ENCODE measurements at regions not wholly inside any gene's neighbourhood (a gene's known extent, or its start where the extent isn't known, plus 50 kb on each side); places are given as distances from the start of the nearest gene placed in this dataset.

GRCh38 chr16:80041410-80041809 is 440.9 kb upstream of the MAF start:
- H4K8ac ChIP-seq (ENCODE audit: low read length) = no peak overlapping the region
- H2BK120ac ChIP-seq (ENCODE audit: low read depth, low read length) = no peak overlapping the region
- H2AK5ac ChIP-seq (ENCODE audit: low read length, severe bottlenecking) = no peak overlapping the region
- H3K9me3 ChIP-seq (ENCODE audit: control insufficient read depth, low read length) = peaks cover 10% of the 10 kb centered on the region
- 44% methylated on average over 2 of the region's 2 CpGs for WGBS
- no peak overlapping the region for H4K91ac ChIP-seq (ENCODE audit: low read length)
- no peak overlapping the region for H3K4ac ChIP-seq (ENCODE audit: low read depth in 1 of 2, low read length in 2 of 2)
- H3K79me1 ChIP-seq (replicated peaks; ENCODE audit: low read length, poor library complexity, severe bottlenecking) = no peaks in the 10 kb centered on the region
- no peak overlapping the region for H2BK12ac ChIP-seq (ENCODE audit: low read length in 2 of 2)
- H3K36me3 ChIP-seq (ENCODE audit: control insufficient read depth in 1 of 2, insufficient read depth in 2 of 2, low read depth in 1 of 2, low read length in 2 of 2) = no peaks in the 10 kb centered on the region
- H3K4me1 ChIP-seq (ENCODE audit: control insufficient read depth, insufficient read depth, low read depth, low read length) = no peaks in the 10 kb centered on the region
- H2BK15ac ChIP-seq (ENCODE audit: low read depth, poor library complexity, severe bottlenecking) = no peak overlapping the region
- no peak overlapping the region for H3K4me3 ChIP-seq (ENCODE audit: insufficient read depth in 1 of 2, low read depth in 1 of 2, low read length in 2 of 2)
- no peak overlapping the region for H2AFZ ChIP-seq (ENCODE audit: low read depth, low read length)
- no peak overlapping the region for H3K27ac ChIP-seq (ENCODE audit: low read length, poor library complexity, severe bottlenecking)
- H3K18ac ChIP-seq (ENCODE audit: low read depth in 1 of 2, low read length in 2 of 2) = no peak overlapping the region
- H3K14ac ChIP-seq (ENCODE audit: low read length in 2 of 2) = no peak overlapping the region
- no peak overlapping the region for H2BK5ac ChIP-seq (ENCODE audit: low read depth, low read length, poor library complexity, severe bottlenecking)
- peaks cover 0 to 41% of the 10 kb centered on the region in 2 experiments for H3K27me3 ChIP-seq (ENCODE audit: control insufficient read depth in 1 of 2, insufficient read depth in 1 of 2, low read length in 2 of 2)
- H3K4me2 ChIP-seq (ENCODE audit: low read length, poor library complexity, severe bottlenecking) = no peak overlapping the region
- no peak overlapping the region for H3K9ac ChIP-seq (ENCODE audit: low read length)
- H3K23ac ChIP-seq (ENCODE audit: low read length in 2 of 2) = no peak overlapping the region
- DNase-seq = no peak

- H3K4me2 ChIP-seq (ENCODE audit: low read length, poor library complexity, severe bottlenecking) = no peak overlapping the region
- no peak overlapping the region for H2BK120ac ChIP-seq (ENCODE audit: low read depth, low read length)
- no peak overlapping the region for H2BK12ac ChIP-seq (ENCODE audit: low read length in 2 of 2)
- H3K23ac ChIP-seq (ENCODE audit: low read length in 2 of 2) = no peak overlapping the region
- no peak overlapping the region for H4K91ac ChIP-seq (ENCODE audit: low read length)
- no peak overlapping the region for H3K9ac ChIP-seq (ENCODE audit: low read length)
- no peaks in the 10 kb centered on the region for H3K79me1 ChIP-seq (replicated peaks; ENCODE audit: low read length, poor library complexity, severe bottlenecking)
- WGBS = 87% methylated on average over 2 of the region's 3 CpGs
- no peak overlapping the region for H3K4me3 ChIP-seq (ENCODE audit: insufficient read depth in 1 of 2, low read depth in 1 of 2, low read length in 2 of 2)
- DNase-seq = no peak
- H2AFZ ChIP-seq (ENCODE audit: low read depth, low read length) = no peak overlapping the region
- H2AK5ac ChIP-seq (ENCODE audit: low read length, severe bottlenecking) = no peak overlapping the region
- no peaks in the 10 kb centered on the region for H3K4me1 ChIP-seq (ENCODE audit: control insufficient read depth, insufficient read depth, low read depth, low read length)
- H2BK15ac ChIP-seq (ENCODE audit: low read depth, poor library complexity, severe bottlenecking) = no peak overlapping the region
- no peak overlapping the region for H3K4ac ChIP-seq (ENCODE audit: low read depth in 1 of 2, low read length in 2 of 2)
- no peaks in the 10 kb centered on the region for H3K36me3 ChIP-seq (ENCODE audit: control insufficient read depth in 1 of 2, insufficient read depth in 2 of 2, low read depth in 1 of 2, low read length in 2 of 2)
- no peak overlapping the region for H3K27ac ChIP-seq (ENCODE audit: low read length, poor library complexity, severe bottlenecking)
- no peak overlapping the region for H3K14ac ChIP-seq (ENCODE audit: low read length in 2 of 2)
- H4K8ac ChIP-seq (ENCODE audit: low read length) = no peak overlapping the region
- peaks cover 0 to 36% of the 10 kb centered on the region in 2 experiments for H3K27me3 ChIP-seq (ENCODE audit: control insufficient read depth in 1 of 2, insufficient read depth in 1 of 2, low read length in 2 of 2)
- peaks cover 10% of the 10 kb centered on the region for H3K9me3 ChIP-seq (ENCODE audit: control insufficient read depth, low read length)
- H3K18ac ChIP-seq (ENCODE audit: low read depth in 1 of 2, low read length in 2 of 2) = no peak overlapping the region
- H2BK5ac ChIP-seq (ENCODE audit: low read depth, low read length, poor library complexity, severe bottlenecking) = no peak overlapping the region
These were observed 440.3 kb upstream of the MAF start for GRCh38 chr16:80040814-80041213.

- no peak overlapping the region for H2BK5ac ChIP-seq (ENCODE audit: low read depth, low read length, poor library complexity, severe bottlenecking)
- no peaks in the 10 kb centered on the region for H3K4me1 ChIP-seq (ENCODE audit: control insufficient read depth, insufficient read depth, low read depth, low read length)
- H2AK5ac ChIP-seq (ENCODE audit: low read length, severe bottlenecking) = no peak overlapping the region
- no peak overlapping the region for H2BK12ac ChIP-seq (ENCODE audit: low read length in 2 of 2)
- H4K91ac ChIP-seq (ENCODE audit: low read length) = no peak overlapping the region
- no peaks in the 10 kb centered on the region for H3K79me1 ChIP-seq (replicated peaks; ENCODE audit: low read length, poor library complexity, severe bottlenecking)
- no peak overlapping the region for H3K4ac ChIP-seq (ENCODE audit: low read depth in 1 of 2, low read length in 2 of 2)
- DNase-seq = no peak
- H3K14ac ChIP-seq (ENCODE audit: low read length in 2 of 2) = no peak overlapping the region
- H3K9ac ChIP-seq (ENCODE audit: low read length) = no peak overlapping the region
- H3K23ac ChIP-seq (ENCODE audit: low read length in 2 of 2) = no peak overlapping the region
- no peak overlapping the region for H4K8ac ChIP-seq (ENCODE audit: low read length)
- H2BK15ac ChIP-seq (ENCODE audit: low read depth, poor library complexity, severe bottlenecking) = no peak overlapping the region
- no peak overlapping the region for H2BK120ac ChIP-seq (ENCODE audit: low read depth, low read length)
- no peak overlapping the region for H2AFZ ChIP-seq (ENCODE audit: low read depth, low read length)
- H3K9me3 ChIP-seq (ENCODE audit: control insufficient read depth, low read length) = peaks cover 10% of the 10 kb centered on the region
- no peak overlapping the region for H3K4me2 ChIP-seq (ENCODE audit: low read length, poor library complexity, severe bottlenecking)
- no peaks in the 10 kb centered on the region for H3K36me3 ChIP-seq (ENCODE audit: control insufficient read depth in 1 of 2, insufficient read depth in 2 of 2, low read depth in 1 of 2, low read length in 2 of 2)
- H3K27ac ChIP-seq (ENCODE audit: low read length, poor library complexity, severe bottlenecking) = no peak overlapping the region
- peaks cover 0 to 32% of the 10 kb centered on the region in 2 experiments for H3K27me3 ChIP-seq (ENCODE audit: control insufficient read depth in 1 of 2, insufficient read depth in 1 of 2, low read length in 2 of 2)
- no peak overlapping the region for H3K4me3 ChIP-seq (ENCODE audit: insufficient read depth in 1 of 2, low read depth in 1 of 2, low read length in 2 of 2)
- H3K18ac ChIP-seq (ENCODE audit: low read depth in 1 of 2, low read length in 2 of 2) = no peak overlapping the region
These were observed 439.9 kb upstream of the MAF start for GRCh38 chr16:80040413-80040812.

GRCh38 chr16:80039777-80040176 is 439.2 kb upstream of the MAF start:
- no peak overlapping the region for H3K18ac ChIP-seq (ENCODE audit: low read depth in 1 of 2, low read length in 2 of 2)
- H3K79me1 ChIP-seq (replicated peaks; ENCODE audit: low read length, poor library complexity, severe bottlenecking) = no peaks in the 10 kb centered on the region
- no peaks in the 10 kb centered on the region for H3K36me3 ChIP-seq (ENCODE audit: control insufficient read depth in 1 of 2, insufficient read depth in 2 of 2, low read depth in 1 of 2, low read length in 2 of 2)
- no peak overlapping the region for H2BK12ac ChIP-seq (ENCODE audit: low read length in 2 of 2)
- H4K8ac ChIP-seq (ENCODE audit: low read length) = no peak overlapping the region
- peaks cover 3% of the 10 kb centered on the region for H3K4me1 ChIP-seq (ENCODE audit: control insufficient read depth, insufficient read depth, low read depth, low read length)
- no peak overlapping the region for H3K4me3 ChIP-seq (ENCODE audit: insufficient read depth in 1 of 2, low read depth in 1 of 2, low read length in 2 of 2)
- WGBS = 64% methylated on average over 2 of the region's 2 CpGs
- H2AK5ac ChIP-seq (ENCODE audit: low read length, severe bottlenecking) = no peak overlapping the region
- no peak overlapping the region for H2BK5ac ChIP-seq (ENCODE audit: low read depth, low read length, poor library complexity, severe bottlenecking)
- no peak overlapping the region for H3K4me2 ChIP-seq (ENCODE audit: low read length, poor library complexity, severe bottlenecking)
- H2BK15ac ChIP-seq (ENCODE audit: low read depth, poor library complexity, severe bottlenecking) = no peak overlapping the region
- H3K27me3 ChIP-seq (ENCODE audit: control insufficient read depth in 1 of 2, insufficient read depth in 1 of 2, low read length in 2 of 2) = peaks cover 0 to 28% of the 10 kb centered on the region in 2 experiments
- no peak overlapping the region for H2BK120ac ChIP-seq (ENCODE audit: low read depth, low read length)
- H3K27ac ChIP-seq (ENCODE audit: low read length, poor library complexity, severe bottlenecking) = no peak overlapping the region
- H3K23ac ChIP-seq (ENCODE audit: low read length in 2 of 2) = no peak overlapping the region
- DNase-seq = no peak
- no peak overlapping the region for H3K4ac ChIP-seq (ENCODE audit: low read depth in 1 of 2, low read length in 2 of 2)
- peaks cover 10% of the 10 kb centered on the region for H3K9me3 ChIP-seq (ENCODE audit: control insufficient read depth, low read length)
- H2AFZ ChIP-seq (ENCODE audit: low read depth, low read length) = no peak overlapping the region
- no peak overlapping the region for H3K14ac ChIP-seq (ENCODE audit: low read length in 2 of 2)
- no peak overlapping the region for H3K9ac ChIP-seq (ENCODE audit: low read length)
- no peak overlapping the region for H4K91ac ChIP-seq (ENCODE audit: low read length)
